Astrocyte (in vitro differentiated cells and primary cell): ENCODE measurements at regions not wholly inside any gene's neighbourhood (a gene's known extent, or its start where the extent isn't known, plus 50 kb on each side); places are given as distances from the start of the nearest gene placed in this dataset.

ENCODE experiments used
- DNase-seq: peaks from one replicate; pipeline ENCODE4 v3.0.0-alpha.2; 2010; ENCODE audit warnings: low read depth
- FAIRE-seq: peaks from 2 replicates; lab custom pipeline; 2011; peaks lifted over from hg19 to GRCh38; lab: Jason Lieb, UNC
- H2AFZ ChIP-seq: 2 replicates; pipeline ENCODE4 v1.6.0; 2012; ENCODE audit warnings: low read depth, low read length, inconsistent platforms
- H3K27ac ChIP-seq: 2 replicates; pipeline ENCODE4 v1.5.1; 2011; ENCODE audit warnings: low read depth, low read length, inconsistent platforms
- H3K27me3 ChIP-seq: 2 replicates; pipeline ENCODE4 v1.6.0; 2011; ENCODE audit warnings: low read length, inconsistent platforms; ENCODE audit not compliant: insufficient read depth
- H3K36me3 ChIP-seq: 2 replicates; pipeline ENCODE4 v1.5.1; 2011; ENCODE audit warnings: low read length, inconsistent platforms; ENCODE audit not compliant: insufficient read depth
- H3K4me1 ChIP-seq: 2 replicates; pipeline ENCODE4 v1.5.1; 2011; ENCODE audit warnings: low read length, inconsistent platforms; ENCODE audit not compliant: insufficient read depth
- H3K4me2 ChIP-seq: 2 replicates; pipeline ENCODE4 v1.6.0; 2012; ENCODE audit warnings: low read length, inconsistent platforms
- H3K4me3 ChIP-seq: 2 replicates; pipeline ENCODE4 v1.5.1; 2011; ENCODE audit warnings: low read depth, mild to moderate bottlenecking, low read length, inconsistent platforms; ENCODE audit not compliant: insufficient read depth
- H3K79me2 ChIP-seq: 2 replicates; pipeline ENCODE4 v1.6.0; 2012; ENCODE audit warnings: mild to moderate bottlenecking, low read length, inconsistent platforms; ENCODE audit not compliant: insufficient read depth
- H3K9ac ChIP-seq: 2 replicates; pipeline ENCODE4 v1.6.0; 2012; ENCODE audit warnings: mild to moderate bottlenecking, low read length, inconsistent platforms
- H3K9me3 ChIP-seq: 2 replicates; pipeline ENCODE4 v1.5.1; 2012; ENCODE audit warnings: low read depth, mild to moderate bottlenecking, low read length, inconsistent platforms; ENCODE audit not compliant: insufficient read depth
- H4K20me1 ChIP-seq: 2 replicates; pipeline ENCODE4 v1.6.0; 2012; ENCODE audit warnings: low read length, inconsistent platforms; ENCODE audit not compliant: insufficient read depth
- H3K27ac Mint-ChIP-seq: one replicate; pipeline ENCODE4 v1.8.0; 2021; ENCODE audit warnings: mild to moderate bottlenecking, mixed read lengths; ENCODE audit not compliant: unreplicated experiment
- H3K27me3 Mint-ChIP-seq: one replicate; pipeline ENCODE4 v1.8.0; 2021; ENCODE audit warnings: low read depth, mixed read lengths; ENCODE audit not compliant: unreplicated experiment
- H3K36me3 Mint-ChIP-seq: one replicate; pipeline ENCODE4 v1.8.0; 2021; ENCODE audit warnings: low read depth, mixed read lengths; ENCODE audit not compliant: unreplicated experiment
- H3K4me1 Mint-ChIP-seq: one replicate; pipeline ENCODE4 v1.8.0; 2021; ENCODE audit warnings: low read depth, mixed read lengths; ENCODE audit not compliant: unreplicated experiment
- H3K4me3 Mint-ChIP-seq: one replicate; pipeline ENCODE4 v1.8.0; 2021; ENCODE audit warnings: mild to moderate bottlenecking, moderate library complexity, mixed read lengths; ENCODE audit not compliant: unreplicated experiment
- H3K9me3 Mint-ChIP-seq: one replicate; pipeline ENCODE4 v1.8.0; 2021; ENCODE audit warnings: mild to moderate bottlenecking, mixed read lengths; ENCODE audit not compliant: unreplicated experiment
- CTCF ChIP-seq: IDR thresholded peaks from 2 replicates; pipeline ENCODE4 v1.5.1; 2011; ENCODE audit warnings: low read depth, mild to moderate bottlenecking, inconsistent platforms, low read length, moderate library complexity; ENCODE audit not compliant: insufficient read depth
- EZH2 ChIP-seq: IDR thresholded peaks from 2 replicates; pipeline ENCODE4 v1.6.1; 2012; ENCODE audit warnings: mild to moderate bottlenecking, low read length, inconsistent platforms; ENCODE audit not compliant: insufficient read depth

- Histone ChIP-seq H3K9ac (no peak overlapping the region), H3K27ac (no peak overlapping the region), H4K20me1 (no peaks in the 10 kb centered on the region), H3K4me3 (no peak overlapping the region), H2AFZ (no peak overlapping the region), H3K9me3 (no peaks in the 10 kb centered on the region), H3K4me2 (no peak overlapping the region), H3K36me3 (no peaks in the 10 kb centered on the region), H3K79me2 (no peaks in the 10 kb centered on the region), H3K4me1 (no peaks in the 10 kb centered on the region), H3K27me3 (no peaks in the 10 kb centered on the region)
- Mint-ChIP-seq H3K27me3 (no peaks in the 10 kb centered on the region), H3K36me3 (no peaks in the 10 kb centered on the region), H3K9me3 (peaks cover 4% of the 10 kb centered on the region), H3K4me3 (no peak overlapping the region), H3K27ac (no peak overlapping the region), H3K4me1 (no peaks in the 10 kb centered on the region)
- DNase-seq (no peak), FAIRE-seq (no peak)
- no peak for TF ChIP-seq CTCF
- TF ChIP-seq EZH2: no peak
Observed at GRCh38 chr4:71635139-71635748, 148.6 kb downstream of the GC start.

GRCh38 chr4:71634364-71634763 lies 149.5 kb downstream of the GC start:
- H3K27me3 Mint-ChIP-seq: no peaks in the 10 kb centered on the region
- no peak overlapping the region for H2AFZ ChIP-seq
- H3K27ac ChIP-seq: no peak overlapping the region
- no peak for TF ChIP-seq EZH2
- H3K9me3 ChIP-seq: no peaks in the 10 kb centered on the region
- no peaks in the 10 kb centered on the region for H3K79me2 ChIP-seq
- H3K27ac Mint-ChIP-seq: no peak overlapping the region
- no peaks in the 10 kb centered on the region for H4K20me1 ChIP-seq
- H3K4me1 Mint-ChIP-seq: no peaks in the 10 kb centered on the region
- H3K27me3 ChIP-seq: no peaks in the 10 kb centered on the region
- no peaks in the 10 kb centered on the region for H3K4me1 ChIP-seq
- peaks cover 3% of the 10 kb centered on the region for H3K9me3 Mint-ChIP-seq
- no peak overlapping the region for H3K4me2 ChIP-seq
- no peak overlapping the region for H3K4me3 ChIP-seq
- FAIRE-seq (no peak), DNase-seq (no peak)
- no peak overlapping the region for H3K9ac ChIP-seq
- no peaks in the 10 kb centered on the region for H3K36me3 Mint-ChIP-seq
- H3K36me3 ChIP-seq: no peaks in the 10 kb centered on the region
- no peak overlapping the region for H3K4me3 Mint-ChIP-seq

GRCh38 chr4:71630803-71631202 lies 153.1 kb downstream of the GC start:
- H3K36me3 ChIP-seq: no peaks in the 10 kb centered on the region
- no peaks in the 10 kb centered on the region for H3K9me3 ChIP-seq
- H3K4me1 ChIP-seq: no peaks in the 10 kb centered on the region
- TF ChIP-seq CTCF (no peak), EZH2 (no peak)
- H3K79me2 ChIP-seq: no peaks in the 10 kb centered on the region
- Mint-ChIP-seq H3K4me3 (no peak overlapping the region), H3K36me3 (no peaks in the 10 kb centered on the region), H3K27ac (no peak overlapping the region), H3K4me1 (no peaks in the 10 kb centered on the region), H3K27me3 (no peaks in the 10 kb centered on the region), H3K9me3 (peaks cover 9% of the 10 kb centered on the region)
- FAIRE-seq: no peak
- H2AFZ ChIP-seq: no peak overlapping the region
- H3K4me3 ChIP-seq: no peak overlapping the region
- no peak overlapping the region for H3K9ac ChIP-seq
- no peaks in the 10 kb centered on the region for H4K20me1 ChIP-seq
- H3K4me2 ChIP-seq: no peak overlapping the region
- DNase-seq: no peak
- no peak overlapping the region for H3K27ac ChIP-seq
- H3K27me3 ChIP-seq: no peaks in the 10 kb centered on the region
